Panc1 (cell line): ENCODE measurements at regions not wholly inside any gene's neighbourhood (a gene's known extent, or its start where the extent isn't known, plus 50 kb on each side); places are given as distances from the start of the nearest gene placed in this dataset.

Experiments
- ATAC-seq: fragments of 200-7000 bp; cut with Tn5 transposase; 2 replicates; pipeline ENCODE4 v1.9.1; 2020; ENCODE audit warnings: mild to moderate bottlenecking, moderate library complexity
- BruUV-seq: library from RNA; stranded (reverse); fragments of 400-500 nt; replicated peaks from 2 replicates; lab custom pipeline; 2021; lab: Mats Ljungman, UMichigan
- CTCF ChIA-PET: fragments of 300-600 bp; sonication (Branson Sonifier 250); formaldehyde crosslinking; loops from one replicate; lab custom pipeline; 2022; ENCODE audit warnings: antibody characterized with exemption; lab: Charles Lee
- POLR2A ChIA-PET: fragments of 300-600 bp; sonication (Branson Sonifier 250); formaldehyde crosslinking; loops from one replicate; lab custom pipeline; 2022; ENCODE audit warnings: antibody characterized with exemption; lab: Charles Lee
- DNase-seq: peaks from one replicate; pipeline ENCODE4 v3.0.0-alpha.2; 2010; ENCODE audit warnings: low read depth, low spot score
- H3K27ac ChIP-seq: 2 replicates; pipeline ENCODE4 v1.5.1; 2011; ENCODE audit warnings: mild to moderate bottlenecking, low read length, inconsistent platforms
- H3K27me3 ChIP-seq: fragments of 200-500 bp; sonication (Bioruptor generic); 2 replicates; pipeline ENCODE4 v1.6.0; 2014; ENCODE audit warnings: low read length, inconsistent platforms; ENCODE audit not compliant: control insufficient read depth, insufficient read depth
- H3K36me3 ChIP-seq: fragments of 200-500 bp; sonication (Bioruptor generic); 2 replicates; pipeline ENCODE4 v1.5.1; 2014; ENCODE audit warnings: inconsistent platforms, mild to moderate bottlenecking, low read length, moderate library complexity; ENCODE audit not compliant: control insufficient read depth, insufficient read depth
- H3K4me1 ChIP-seq: 2 replicates; pipeline ENCODE4 v1.5.1; 2011; ENCODE audit warnings: inconsistent platforms, mild to moderate bottlenecking, low read length, moderate library complexity; ENCODE audit not compliant: control insufficient read depth, insufficient read depth
- H3K4me3 ChIP-seq, 2 experiments: 2 replicates each; pipeline ENCODE4 v1.5.1; 2011 to 2012; ENCODE audit warnings: low read depth in 2 of 2, low read length in 2 of 2, mild to moderate bottlenecking in 2 of 2, inconsistent platforms in 1 of 2, moderate library complexity in 1 of 2
- H3K9me3 ChIP-seq: fragments of 200-500 bp; sonication (Bioruptor generic); 2 replicates; pipeline ENCODE4 v1.5.1; 2014; ENCODE audit warnings: low read depth, mild to moderate bottlenecking, inconsistent platforms, low read length, moderate library complexity; ENCODE audit not compliant: control insufficient read depth, insufficient read depth
- POLR2AphosphoS5 ChIP-seq: IDR thresholded peaks from 2 replicates; pipeline ENCODE4 v1.6.1; 2012; ENCODE audit warnings: mild to moderate bottlenecking, low read depth, low read length, moderate library complexity
- REST ChIP-seq, 2 experiments: IDR thresholded peaks; 2 replicates each; pipeline ENCODE4 v1.6.1; 2011 to 2012; ENCODE audit warnings: low read depth in 2 of 2, control low read depth in 1 of 2, low read length in 1 of 2, mild to moderate bottlenecking in 1 of 2, moderate library complexity in 1 of 2; ENCODE audit not compliant: insufficient read depth in 1 of 2
- SIN3A ChIP-seq: IDR thresholded peaks from 2 replicates; pipeline ENCODE4 v1.6.1; 2012; ENCODE audit warnings: low read depth, mild to moderate bottlenecking, low read length, moderate library complexity, borderline replicate concordance; ENCODE audit not compliant: insufficient read depth
- TCF7L2 ChIP-seq: IDR thresholded peaks from 2 replicates; pipeline ENCODE4 v1.6.1; 2011; ENCODE audit warnings: mild to moderate bottlenecking, low read depth, low read length, inconsistent platforms
- in situ Hi-C: cut with HindIII; loops from 2 replicates; pipeline ENCODE4 v1.10.0; 2016; ENCODE audit warnings: low sequenced_read_pairs, low pct_unique_long_range_greater_than_20kb
- intact Hi-C: fragments of 100-400 bp; cut with micrococcal nuclease; formaldehyde crosslinking; loops from one replicate; pipeline ENCODE4 v1.10.0; 2022; ENCODE audit not compliant: unreplicated experiment
- TF ChIP-seq, protein P1 (sequence below): fragments of 450-650 bp; IDR thresholded peaks from 2 replicates; pipeline ENCODE4 v1.5.1; 2017; ENCODE audit warnings: mild to moderate bottlenecking

GRCh38 chr5:124394700-124395245 is 351.7 kb downstream of the ZNF608 start:
- no peaks in the 10 kb centered on the region for H3K27me3 ChIP-seq
- no peaks in the 10 kb centered on the region for H3K4me1 ChIP-seq
- ChIA-PET POLR2A (no interaction called here), CTCF (no interaction called here)
- BruUV-seq, result no TSS peak
- H3K36me3 ChIP-seq, result no peaks in the 10 kb centered on the region
- no peak for TF ChIP-seq REST (IDR thresholded peaks at IDR 0.05; ENCODE audit: insufficient read depth in 1 of 2, low read depth in 2 of 2, low read length in 1 of 2)
- no peak for TF ChIP-seq TCF7L2
- TF ChIP-seq POLR2AphosphoS5, result no peak
- TF ChIP-seq SIN3A, result no peak
- TF ChIP-seq, protein P1, sequence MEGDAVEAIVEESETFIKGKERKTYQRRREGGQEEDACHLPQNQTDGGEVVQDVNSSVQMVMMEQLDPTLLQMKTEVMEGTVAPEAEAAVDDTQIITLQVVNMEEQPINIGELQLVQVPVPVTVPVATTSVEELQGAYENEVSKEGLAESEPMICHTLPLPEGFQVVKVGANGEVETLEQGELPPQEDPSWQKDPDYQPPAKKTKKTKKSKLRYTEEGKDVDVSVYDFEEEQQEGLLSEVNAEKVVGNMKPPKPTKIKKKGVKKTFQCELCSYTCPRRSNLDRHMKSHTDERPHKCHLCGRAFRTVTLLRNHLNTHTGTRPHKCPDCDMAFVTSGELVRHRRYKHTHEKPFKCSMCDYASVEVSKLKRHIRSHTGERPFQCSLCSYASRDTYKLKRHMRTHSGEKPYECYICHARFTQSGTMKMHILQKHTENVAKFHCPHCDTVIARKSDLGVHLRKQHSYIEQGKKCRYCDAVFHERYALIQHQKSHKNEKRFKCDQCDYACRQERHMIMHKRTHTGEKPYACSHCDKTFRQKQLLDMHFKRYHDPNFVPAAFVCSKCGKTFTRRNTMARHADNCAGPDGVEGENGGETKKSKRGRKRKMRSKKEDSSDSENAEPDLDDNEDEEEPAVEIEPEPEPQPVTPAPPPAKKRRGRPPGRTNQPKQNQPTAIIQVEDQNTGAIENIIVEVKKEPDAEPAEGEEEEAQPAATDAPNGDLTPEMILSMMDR, result no peak
- H3K4me3 ChIP-seq, result no peak overlapping the region
- in situ Hi-C loops, result no loop called here
- ATAC-seq, result no peak
- H3K27ac ChIP-seq, result no peak overlapping the region
- no peak for DNase-seq
- peaks cover 11% of the 10 kb centered on the region; the same call in 1 of the 2 replicates for H3K9me3 ChIP-seq
- intact Hi-C loops, result no loop called here

DNA sequence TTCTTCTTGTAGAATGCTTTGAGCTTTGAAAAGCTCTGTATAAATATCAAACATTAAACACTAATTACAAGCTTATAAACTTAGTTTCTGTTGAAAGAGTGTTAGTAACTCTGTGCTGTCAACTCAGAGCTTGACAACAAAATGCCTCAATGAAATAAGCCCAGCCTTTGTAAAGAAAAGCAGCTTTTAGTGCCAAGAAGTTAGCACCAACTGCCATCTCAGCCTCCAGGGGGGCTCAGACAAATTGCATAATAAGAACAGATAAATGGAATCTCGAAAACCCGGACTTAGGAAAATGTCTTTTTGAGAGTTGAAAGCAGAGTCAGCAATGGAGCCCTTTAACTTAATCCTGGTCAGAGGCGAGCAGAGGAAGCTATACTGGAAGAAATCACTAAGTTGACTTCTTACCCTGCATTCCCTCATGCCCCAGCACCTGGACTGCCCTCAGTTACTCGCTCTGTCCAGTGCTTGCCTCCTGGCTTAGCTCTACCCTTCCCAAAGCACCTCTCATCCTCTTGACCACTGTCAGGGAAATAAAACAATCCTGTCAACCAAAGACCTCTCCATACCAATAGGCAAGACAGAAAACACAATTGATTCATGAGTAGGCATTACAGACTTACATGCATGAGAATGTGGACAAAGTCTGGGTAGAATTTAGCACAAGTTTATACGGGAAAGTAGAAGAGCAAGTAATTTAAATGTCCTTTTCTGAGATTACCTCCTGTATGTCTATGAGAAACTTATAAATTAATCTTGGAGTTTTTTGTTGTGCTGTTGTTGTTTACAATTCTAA is 352.7 kb downstream of the ZNF608 start:
- Histone ChIP-seq H3K36me3 (no peaks in the 10 kb centered on the region), H3K4me3 (no peak overlapping the region), H3K4me1 (no peaks in the 10 kb centered on the region), H3K27ac (peak overlapping the region; percentile 19; the same call in 1 of the 2 replicates), H3K27me3 (no peaks in the 10 kb centered on the region), H3K9me3 (peaks cover 11% of the 10 kb centered on the region; the same call in 1 of the 2 replicates)
- CTCF ChIA-PET, result no interaction called here
- intact Hi-C loops, result no loop called here
- POLR2A ChIA-PET, result no interaction called here
- in situ Hi-C loops, result no loop called here
- no peak for DNase-seq
- TF ChIP-seq, protein P1, result no peak
- TF ChIP-seq TCF7L2, result no peak
- TF ChIP-seq SIN3A, result no peak
- no peak for TF ChIP-seq POLR2AphosphoS5
- no peak for TF ChIP-seq REST (IDR thresholded peaks at IDR 0.05; ENCODE audit: insufficient read depth in 1 of 2, low read depth in 2 of 2, low read length in 1 of 2)
- no peak for ATAC-seq
- BruUV-seq, result no TSS peak
